Left lung (tissue), 4 donors: ENCODE measurements at regions not wholly inside any gene's neighbourhood (a gene's known extent, or its start where the extent isn't known, plus 50 kb on each side); places are given as distances from the start of the nearest gene placed in this dataset.
"Not testable (repeated sequence)": the region's sequence is repeated elsewhere in the genome, so short reads cannot be mapped to it uniquely, and the experiment has no call there.

ENCODE experiments used
- ATAC-seq: fragments of 200-7000 bp; cut with Tn5 transposase; one replicate; pipeline ENCODE4 v1.9.1; 2020; ENCODE audit warnings: moderate library complexity
- DNase-seq, 4 donors: peaks; one replicate each; pipeline ENCODE4 v3.0.0-alpha.2; 2013 to 2020
- H3K27ac ChIP-seq, 2 donors: fragments of 200-600 bp; sonication (generic) in 1 of 2; one replicate each; pipeline versions ENCODE4 v1.5.0 to v1.8.0; 2020 to 2021
- H3K27me3 ChIP-seq, 2 donors: fragments of 200-600 bp; sonication (generic) in 1 of 2; one replicate each; pipeline versions ENCODE4 v1.5.0 to v1.8.0; 2020 to 2021
- H3K36me3 ChIP-seq, 2 donors: fragments of 200-600 bp; sonication (generic) in 1 of 2; one replicate each; pipeline versions ENCODE4 v1.5.0 to v1.8.0; 2020 to 2021
- H3K4me1 ChIP-seq, 2 donors: fragments of 200-600 bp; one replicate each; pipeline ENCODE4 v1.8.0; 2021
- H3K4me3 ChIP-seq, 2 donors: fragments of 200-600 bp; sonication (generic) in 1 of 2; one replicate each; pipeline versions ENCODE4 v1.5.0 to v1.8.0; 2020 to 2021; ENCODE audit warnings: mild to moderate bottlenecking in 1 of 2
- H3K9me3 ChIP-seq, 2 donors: fragments of 200-600 bp; sonication (generic) in 1 of 2; one replicate each; pipeline versions ENCODE4 v1.5.0 to v1.8.0; 2020 to 2021
- intact Hi-C, 2 donors: fragments of 100-400 bp; cut with DNase I; formaldehyde crosslinking; loops; one replicate each; pipeline versions ENCODE4 v1.11.2 to v1.14.2; 2022
- TF ChIP-seq, protein P1 (sequence below), 2 donors: fragments of 200-600 bp; sonication (generic) in 1 of 2; IDR thresholded peaks; one replicate each; pipeline versions ENCODE4 v1.5.0 to v1.8.0; 2021; ENCODE audit warnings: antibody characterized with exemption in 2 of 2
- donor health status: DM: no; HTN: yes; CAD: no.
- donor health status: DM: no; HTN: no; CAD: no.

DNA sequence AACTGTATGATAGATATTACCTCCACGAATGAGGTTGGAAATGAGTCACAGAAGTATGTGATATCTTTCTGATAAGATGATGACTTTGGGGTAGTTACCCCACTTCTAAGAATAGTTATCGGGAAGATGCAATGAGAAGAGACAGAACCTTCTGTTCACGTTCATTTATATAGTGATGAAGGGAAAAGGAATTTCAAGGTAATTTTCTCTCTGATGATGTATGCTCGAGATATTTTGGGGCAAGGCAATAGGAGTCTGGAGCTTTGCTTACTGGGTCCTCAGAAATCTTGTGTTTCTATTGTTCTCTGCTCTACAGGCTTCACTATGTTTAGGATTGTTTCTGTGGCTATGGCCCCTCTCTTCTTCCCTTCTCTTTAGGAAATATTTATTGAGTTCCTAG is 1389.6 kb downstream of the CDH8 start:
- peaks cover 0 to 8% of the 10 kb centered on the region in 2 donors for H3K9me3 ChIP-seq
- no peak for DNase-seq
- TF ChIP-seq, protein P1, sequence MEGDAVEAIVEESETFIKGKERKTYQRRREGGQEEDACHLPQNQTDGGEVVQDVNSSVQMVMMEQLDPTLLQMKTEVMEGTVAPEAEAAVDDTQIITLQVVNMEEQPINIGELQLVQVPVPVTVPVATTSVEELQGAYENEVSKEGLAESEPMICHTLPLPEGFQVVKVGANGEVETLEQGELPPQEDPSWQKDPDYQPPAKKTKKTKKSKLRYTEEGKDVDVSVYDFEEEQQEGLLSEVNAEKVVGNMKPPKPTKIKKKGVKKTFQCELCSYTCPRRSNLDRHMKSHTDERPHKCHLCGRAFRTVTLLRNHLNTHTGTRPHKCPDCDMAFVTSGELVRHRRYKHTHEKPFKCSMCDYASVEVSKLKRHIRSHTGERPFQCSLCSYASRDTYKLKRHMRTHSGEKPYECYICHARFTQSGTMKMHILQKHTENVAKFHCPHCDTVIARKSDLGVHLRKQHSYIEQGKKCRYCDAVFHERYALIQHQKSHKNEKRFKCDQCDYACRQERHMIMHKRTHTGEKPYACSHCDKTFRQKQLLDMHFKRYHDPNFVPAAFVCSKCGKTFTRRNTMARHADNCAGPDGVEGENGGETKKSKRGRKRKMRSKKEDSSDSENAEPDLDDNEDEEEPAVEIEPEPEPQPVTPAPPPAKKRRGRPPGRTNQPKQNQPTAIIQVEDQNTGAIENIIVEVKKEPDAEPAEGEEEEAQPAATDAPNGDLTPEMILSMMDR (IDR thresholded peaks at IDR 0.05) = no peak
- H3K4me1 ChIP-seq = no peaks in the 10 kb centered on the region
- no peaks in the 10 kb centered on the region for H3K27me3 ChIP-seq
- intact Hi-C loops = no loop called here
- no peak overlapping the region for H3K27ac ChIP-seq
- H3K36me3 ChIP-seq = no peaks in the 10 kb centered on the region
- no peak overlapping the region for H3K4me3 ChIP-seq
- no peak for ATAC-seq

DNA sequence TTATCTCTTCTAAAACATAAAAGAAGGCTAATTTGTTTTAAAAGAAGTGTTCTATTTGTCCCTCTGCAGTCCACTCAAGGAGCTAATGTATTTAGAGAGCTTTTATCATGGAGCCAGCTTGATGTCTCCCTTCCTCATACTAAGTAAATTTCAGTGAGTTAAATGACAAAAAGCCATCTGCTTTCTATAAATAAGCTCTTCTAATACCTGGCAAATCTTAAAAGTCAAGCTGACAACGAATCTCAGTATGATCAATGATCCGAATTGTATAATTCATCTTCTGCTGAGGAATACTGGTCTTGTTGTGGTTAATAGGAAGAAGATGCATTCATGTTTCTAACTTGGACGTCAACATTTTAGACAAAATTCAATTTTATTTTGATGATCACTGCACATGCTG is 1390.7 kb downstream of the CDH8 start:
- DNase-seq (no peak), ATAC-seq (no peak)
- Histone ChIP-seq H3K9me3 (peaks cover 0 to 8% of the 10 kb centered on the region in 2 donors), H3K27ac (no peak overlapping the region), H3K27me3 (no peaks in the 10 kb centered on the region), H3K4me3 (no peak overlapping the region), H3K36me3 (no peaks in the 10 kb centered on the region), H3K4me1 (no peaks in the 10 kb centered on the region)
- intact Hi-C loops = no loop called here
- TF ChIP-seq, protein P1 (IDR thresholded peaks at IDR 0.05) = no peak

DNA sequence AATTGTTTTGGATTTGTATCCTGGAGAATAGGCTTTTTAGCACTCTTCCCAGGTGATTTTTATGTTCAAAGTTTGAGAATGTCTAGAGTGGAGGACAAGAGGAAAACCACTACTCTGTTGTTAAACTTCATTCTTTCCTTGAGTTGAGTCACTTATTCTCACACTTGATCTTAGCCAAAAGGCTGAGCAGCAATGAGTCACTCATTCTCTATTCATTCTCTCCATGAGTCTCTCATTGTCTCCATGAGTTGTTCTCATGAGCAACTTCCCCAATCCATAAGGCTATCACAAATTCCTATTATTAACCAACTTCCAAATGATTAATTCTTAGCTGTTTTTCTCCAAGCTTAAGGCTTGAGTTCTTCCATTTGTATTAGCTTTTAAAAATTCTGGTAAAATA is 1393.3 kb downstream of the CDH8 start:
- H3K4me3 ChIP-seq = no peak overlapping the region
- intact Hi-C loops = no loop called here
- ATAC-seq (no peak), DNase-seq (no peak)
- no peaks in the 10 kb centered on the region for H3K27me3 ChIP-seq
- no peaks in the 10 kb centered on the region for H3K4me1 ChIP-seq
- H3K9me3 ChIP-seq = peaks cover 0 to 8% of the 10 kb centered on the region in 2 donors
- TF ChIP-seq, protein P1 (IDR thresholded peaks at IDR 0.05) = no peak
- H3K27ac ChIP-seq = no peak overlapping the region
- no peaks in the 10 kb centered on the region for H3K36me3 ChIP-seq

DNA sequence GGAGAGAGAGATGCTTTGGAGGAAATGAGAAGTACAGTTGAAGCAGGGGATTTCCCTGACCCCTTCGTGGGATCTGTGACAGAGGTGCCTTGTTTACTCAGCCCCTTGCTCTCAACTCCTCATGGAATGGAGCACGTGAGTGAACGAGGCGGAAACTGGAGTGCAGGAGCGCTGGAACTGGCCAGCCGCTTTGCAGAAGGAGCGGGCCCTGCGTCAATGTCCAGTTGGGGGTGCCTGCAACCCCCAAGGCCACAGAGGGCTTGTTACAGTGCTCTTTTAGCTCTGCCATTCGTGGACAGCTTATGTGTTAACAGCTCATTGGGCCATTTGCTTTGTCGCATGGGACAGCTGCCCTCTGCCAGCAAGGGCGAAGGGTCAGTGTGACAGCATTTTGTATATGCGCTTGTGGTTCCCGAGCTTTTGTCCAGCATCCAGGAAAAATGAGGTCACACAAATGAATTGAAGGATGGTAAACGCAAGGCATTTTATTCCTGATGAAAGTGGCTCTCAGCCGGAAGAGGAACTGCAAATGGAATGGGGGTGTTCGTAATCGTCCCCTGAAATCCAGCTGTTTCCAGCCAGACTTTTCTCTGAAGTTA is 1395.1 kb downstream of the CDH8 start:
- no peaks in the 10 kb centered on the region for H3K4me1 ChIP-seq
- no peak overlapping the region for H3K27ac ChIP-seq
- H3K36me3 ChIP-seq = no peaks in the 10 kb centered on the region
- no peaks in the 10 kb centered on the region for H3K27me3 ChIP-seq
- peaks cover 0 to 5% of the 10 kb centered on the region in 2 donors for H3K9me3 ChIP-seq
- DNase-seq (peak in 2 of 4 donors; percentile 13 to 58), ATAC-seq (no peak)
- intact Hi-C loops = no loop called here
- TF ChIP-seq, protein P1 (IDR thresholded peaks at IDR 0.05) = no peak
- no peak overlapping the region for H3K4me3 ChIP-seq

DNA sequence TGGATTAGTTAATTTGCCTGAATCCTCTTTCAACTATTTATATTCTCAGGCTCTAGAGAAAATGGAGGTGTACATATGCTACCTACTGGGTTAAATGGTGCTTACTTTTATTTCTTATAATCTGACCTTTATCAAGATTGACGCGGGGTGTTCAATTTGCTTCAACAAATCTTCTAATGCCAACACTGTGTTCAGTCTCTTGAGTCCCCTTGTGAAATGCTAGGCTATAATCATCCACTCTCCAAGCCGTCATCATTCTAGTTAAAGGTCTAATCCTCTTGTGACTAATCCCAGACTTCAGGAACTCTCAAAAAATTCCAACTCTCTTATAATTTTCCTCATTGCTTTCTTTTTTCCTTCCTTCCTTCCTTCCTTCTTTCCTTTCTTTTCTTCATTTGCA is 1396.2 kb downstream of the CDH8 start:
- Histone ChIP-seq H3K36me3 (no peaks in the 10 kb centered on the region), H3K27me3 (no peaks in the 10 kb centered on the region), H3K4me3 (no peak overlapping the region), H3K9me3 (peaks cover 0 to 5% of the 10 kb centered on the region in 2 donors), H3K4me1 (no peaks in the 10 kb centered on the region), H3K27ac (no peak overlapping the region)
- ATAC-seq (no peak), DNase-seq (no peak)
- intact Hi-C loops = no loop called here
- TF ChIP-seq, protein P1 (IDR thresholded peaks at IDR 0.05) = no peak

DNA sequence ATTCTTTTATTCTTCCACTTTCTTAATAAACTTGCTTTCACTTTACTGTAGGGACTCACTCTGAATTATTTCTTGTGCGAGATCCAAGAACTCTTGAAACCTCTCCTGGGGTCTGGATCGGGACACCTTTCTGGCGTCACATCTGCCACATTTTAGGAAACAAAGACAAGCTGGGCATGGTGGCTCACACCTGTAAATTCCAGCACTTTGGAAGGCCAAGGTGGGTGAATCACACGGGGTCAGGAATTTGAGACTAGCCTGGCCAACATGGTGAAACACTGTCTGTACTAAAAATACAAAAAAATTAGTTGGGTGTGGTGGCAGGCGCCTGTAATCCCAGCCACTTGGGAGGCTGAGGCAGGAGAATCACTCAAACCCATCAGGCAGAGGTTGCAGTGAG is 1399.6 kb downstream of the CDH8 start:
- H3K9me3 ChIP-seq = peaks cover 0 to 13% of the 10 kb centered on the region in 2 donors
- H3K27ac ChIP-seq, intact Hi-C loops, ATAC-seq, H3K27me3 ChIP-seq, H3K4me3 ChIP-seq, H3K36me3 ChIP-seq, DNase-seq, H3K4me1 ChIP-seq: not testable (repeated sequence)
